Breast epithelium (tissue), 3 donors: ENCODE measurements at regions not wholly inside any gene's neighbourhood (a gene's known extent, or its start where the extent isn't known, plus 50 kb on each side); places are given as distances from the start of the nearest gene placed in this dataset.

Experiments used
- CTCF ChIP-seq, 3 donors: fragments of 450-650 bp; IDR thresholded peaks; one replicate each; pipeline ENCODE4 v1.5.1; 2016 to 2017; ENCODE audit warnings: antibody characterized with exemption in 3 of 3, mild to moderate bottlenecking in 3 of 3, moderate library complexity in 3 of 3
- POLR2AphosphoS5 ChIP-seq, 3 donors: sonication (generic); formaldehyde crosslinking; IDR thresholded peaks; one replicate each; pipeline ENCODE4 v1.6.1; 2017; ENCODE audit warnings: antibody characterized with exemption in 3 of 3

- TF ChIP-seq CTCF (IDR thresholded peaks at IDR 0.05) (no peak), POLR2AphosphoS5 (IDR thresholded peaks at IDR 0.05) (no peak)
Observed at GRCh38 chr1:10906866-10907519, 105.5 kb upstream of the TARDBP start.
